NCI-H2171 (cell line): ENCODE measurements at regions not wholly inside any gene's neighbourhood (a gene's known extent, or its start where the extent isn't known, plus 50 kb on each side); places are given as distances from the start of the nearest gene placed in this dataset.
"Not testable (repeated sequence)": the region's sequence is repeated elsewhere in the genome, so short reads cannot be mapped to it uniquely, and the experiment has no call there.

ENCODE experiments used
- DNase-seq: peaks from one replicate; lab custom pipeline; 2025; lab: John Stamatoyannopoulos, UW

DNA sequence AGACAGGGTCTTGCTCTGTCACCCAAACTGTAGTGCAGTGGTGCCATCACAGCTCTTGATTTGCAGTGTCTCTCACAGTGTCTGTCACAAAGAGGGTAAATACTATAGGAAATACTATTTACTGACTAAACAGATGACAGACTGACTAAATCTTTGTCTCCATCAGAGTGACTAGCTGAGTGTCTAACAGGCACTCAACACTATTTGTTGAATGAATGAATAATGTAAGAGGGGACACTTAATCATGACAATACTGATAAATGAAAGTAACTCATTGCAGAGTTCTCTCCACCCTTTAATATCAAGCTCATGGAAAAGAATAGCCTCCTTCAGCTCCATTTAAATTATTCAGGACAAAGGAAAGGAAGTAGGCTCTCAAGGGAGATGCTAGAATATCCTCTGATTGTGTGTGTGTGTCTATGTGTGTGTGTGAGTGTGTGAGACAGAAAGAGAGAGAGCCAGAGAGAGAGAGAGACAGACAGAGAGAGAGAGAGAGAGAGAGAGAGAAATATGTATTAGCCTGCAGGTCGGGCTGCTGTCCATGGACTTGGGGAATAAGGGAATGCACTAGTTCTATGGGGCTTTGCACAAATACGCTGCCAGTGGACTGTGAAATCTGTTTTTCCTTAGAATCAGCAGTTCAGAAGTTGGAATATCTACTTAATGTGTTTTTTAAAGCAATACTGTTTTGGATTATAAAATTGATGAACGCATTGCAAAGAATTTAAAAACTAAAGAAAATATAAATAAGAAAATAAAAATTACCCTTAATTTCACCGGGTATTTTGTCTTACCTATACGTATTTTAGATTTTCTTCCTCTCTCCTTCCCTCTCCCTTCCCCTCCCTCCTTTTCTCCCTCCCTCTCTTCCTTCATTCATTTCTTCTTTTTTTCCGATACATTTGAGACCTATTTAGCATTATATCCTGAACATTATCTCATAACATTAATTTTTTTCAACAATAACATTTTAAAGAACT is 132.9 kb upstream of the LRIG1 start:
- DNase-seq, result no peak

DNA sequence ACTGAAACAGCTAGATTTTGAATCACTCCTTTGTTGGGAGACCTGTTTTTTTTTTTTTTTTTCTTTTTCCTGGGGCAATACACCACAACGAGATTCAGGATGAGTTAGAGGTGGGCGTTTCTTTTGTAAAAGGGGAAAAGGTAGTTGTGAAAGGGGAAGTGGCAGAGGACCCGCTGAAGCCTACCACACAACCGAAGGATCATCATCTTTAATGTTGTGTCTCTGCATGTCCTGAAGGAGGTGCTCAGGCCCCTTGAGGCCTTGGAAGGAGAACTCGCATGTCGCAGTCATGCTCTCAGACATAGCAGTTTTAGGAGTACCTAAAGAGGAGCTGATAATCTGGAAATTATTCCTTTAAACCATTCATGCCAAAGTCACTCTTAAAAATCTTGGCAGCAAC is 137.9 kb upstream of the LRIG1 start:
- DNase-seq, result no peak

- DNase-seq, result no peak
Measured at GRCh38 chr3:66639809-66640356, 139.1 kb upstream of the LRIG1 start.

GRCh38 chr3:66642019-66642418 is 141.2 kb upstream of the LRIG1 start:
- no peak for DNase-seq

GRCh38 chr3:66642484-66642883 is 141.7 kb upstream of the LRIG1 start:
- no peak for DNase-seq

GRCh38 chr3:66644549-66644948 is 143.7 kb upstream of the LRIG1 start:
- DNase-seq, result no peak

- DNase-seq, result no peak
Measured at GRCh38 chr3:66648975-66649374, 148.2 kb upstream of the LRIG1 start.

- not testable (repeated sequence) for DNase-seq
Measured at GRCh38 chr3:66651520-66651919, 150.7 kb upstream of the LRIG1 start.

DNA sequence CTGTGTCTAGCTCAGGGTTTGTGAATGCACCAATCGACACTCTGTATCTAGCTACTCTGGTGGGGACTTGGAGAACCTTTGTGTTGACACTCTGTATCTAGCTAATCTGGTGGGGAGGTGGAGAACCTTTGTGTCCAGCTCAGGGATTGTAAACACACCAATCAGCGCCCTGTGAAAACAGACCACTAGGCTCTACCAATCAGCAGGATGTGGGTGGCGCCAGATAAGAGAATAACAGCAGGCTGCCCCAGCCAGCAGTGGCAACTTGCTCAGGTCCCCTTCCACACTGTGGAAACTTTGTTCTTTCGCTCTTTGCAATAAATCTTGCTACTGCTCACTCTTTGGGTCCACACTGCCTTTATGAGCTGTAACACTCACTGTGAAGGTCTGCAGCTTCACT is 151.3 kb upstream of the LRIG1 start:
- not testable (repeated sequence) for DNase-seq

GRCh38 chr3:66655044-66655443 is 154.2 kb upstream of the LRIG1 start:
- DNase-seq, result no peak

DNA sequence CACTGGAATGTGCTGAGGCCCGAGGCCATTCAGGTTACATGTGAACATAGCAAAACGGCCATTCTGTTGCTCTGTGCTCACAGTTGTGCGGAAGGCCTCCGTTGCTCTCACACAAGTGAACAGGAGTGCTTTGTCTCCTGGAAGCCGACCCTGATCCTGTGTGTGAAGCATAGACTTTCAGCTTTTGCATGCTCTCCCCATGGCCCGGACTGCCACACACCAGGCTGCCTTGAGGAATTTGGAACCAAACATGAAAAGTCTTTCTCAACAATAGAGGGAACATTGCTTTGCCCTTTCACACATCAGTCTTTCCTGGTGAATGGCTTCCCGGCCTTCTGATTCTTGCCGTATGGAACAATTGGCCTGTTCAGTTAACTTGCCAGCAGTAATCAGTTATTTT is 154.8 kb upstream of the LRIG1 start:
- DNase-seq, result no peak

DNA sequence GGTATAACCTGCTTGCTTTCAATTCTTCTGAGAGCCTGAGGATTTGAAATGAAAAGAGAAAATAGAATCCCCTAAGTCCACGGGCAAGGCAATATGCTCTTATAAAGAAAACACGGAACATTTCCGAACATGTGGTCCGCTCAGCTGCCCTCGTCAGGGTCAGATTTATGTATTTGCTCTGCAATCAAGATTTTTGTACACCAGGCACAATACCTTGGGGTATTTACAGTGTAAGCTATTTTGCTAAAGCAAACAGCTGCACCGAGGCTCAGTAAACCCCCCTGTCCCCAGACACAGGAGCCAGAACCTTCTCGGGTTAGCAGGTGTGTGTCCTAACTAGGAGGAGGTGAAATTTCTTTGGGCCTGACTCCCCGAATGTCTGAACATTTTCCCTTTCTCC is 155.8 kb upstream of the LRIG1 start:
- no peak for DNase-seq

GRCh38 chr3:66659056-66659455 is 158.2 kb upstream of the LRIG1 start:
- DNase-seq, result no peak

DNA sequence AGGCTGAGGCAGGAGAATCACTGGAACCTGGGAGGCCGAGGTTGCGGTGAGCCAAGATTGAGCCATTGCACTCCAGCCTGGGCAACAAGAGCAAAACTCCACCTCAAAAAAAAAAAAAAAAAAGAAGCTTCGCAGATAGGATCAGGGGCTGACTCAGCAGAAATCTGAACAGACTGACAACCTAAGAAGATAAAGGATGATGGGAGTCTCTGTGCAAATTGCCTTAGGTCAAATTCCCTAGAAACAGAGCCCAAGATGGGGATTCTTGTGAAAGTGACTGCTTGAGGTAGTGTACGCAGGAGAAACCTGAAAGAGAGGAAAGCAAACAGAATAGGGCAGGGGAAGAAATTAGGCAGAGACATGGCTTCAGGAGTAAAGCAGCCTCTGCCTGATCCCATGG is 160.8 kb upstream of the LRIG1 start:
- no peak for DNase-seq

DNA sequence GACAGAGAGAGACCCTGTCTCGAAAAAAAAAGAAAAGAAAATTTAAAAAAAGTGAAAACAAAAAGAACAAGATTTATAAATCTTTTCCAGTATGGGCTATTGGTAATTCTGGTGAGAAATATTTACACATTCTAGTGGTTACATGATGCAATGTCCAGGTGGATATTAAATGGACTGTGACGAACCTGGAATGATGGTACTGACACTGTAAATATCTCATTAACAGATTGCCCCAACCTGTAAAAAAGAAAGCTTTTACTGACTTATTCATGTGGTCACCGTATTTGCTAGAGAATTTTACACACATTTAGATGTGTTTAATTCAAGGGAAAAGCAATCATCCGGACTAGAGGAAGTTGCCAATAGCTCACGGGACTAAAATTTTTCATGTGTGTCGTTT is 162.1 kb upstream of the LRIG1 start:
- DNase-seq, result no peak

DNA sequence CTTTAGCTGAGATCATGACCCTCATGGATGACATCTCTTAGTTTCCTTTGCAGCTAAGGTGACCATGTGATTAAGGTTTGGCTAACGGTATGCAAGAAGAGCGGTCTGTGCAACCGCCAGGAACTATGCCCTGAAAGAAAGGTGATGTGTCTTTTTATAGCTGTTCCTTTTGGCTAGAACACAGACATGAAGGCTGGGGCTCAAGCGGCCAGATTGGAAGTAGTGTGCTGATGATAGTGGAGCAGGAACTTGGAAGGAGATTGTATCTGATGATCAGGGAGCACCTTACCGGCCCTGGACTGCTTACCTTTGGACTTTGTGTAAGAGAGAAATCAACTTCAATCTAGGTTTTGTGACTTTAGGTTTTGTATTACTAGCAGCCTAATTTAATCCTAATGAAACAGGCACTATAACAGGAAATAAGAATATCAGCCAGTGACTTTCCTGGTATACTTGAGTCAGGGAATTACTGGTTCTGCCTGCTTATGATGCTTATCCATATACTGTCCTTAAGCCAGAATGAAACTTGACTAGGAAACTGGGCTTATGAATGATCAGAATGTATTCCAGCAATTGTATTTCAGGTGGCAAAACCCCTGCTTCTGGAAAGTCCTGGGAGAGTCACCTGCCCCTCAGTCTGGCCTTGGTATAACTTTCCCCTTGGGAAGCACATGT is 164.3 kb upstream of the LRIG1 start:
- DNase-seq, result no peak

DNA sequence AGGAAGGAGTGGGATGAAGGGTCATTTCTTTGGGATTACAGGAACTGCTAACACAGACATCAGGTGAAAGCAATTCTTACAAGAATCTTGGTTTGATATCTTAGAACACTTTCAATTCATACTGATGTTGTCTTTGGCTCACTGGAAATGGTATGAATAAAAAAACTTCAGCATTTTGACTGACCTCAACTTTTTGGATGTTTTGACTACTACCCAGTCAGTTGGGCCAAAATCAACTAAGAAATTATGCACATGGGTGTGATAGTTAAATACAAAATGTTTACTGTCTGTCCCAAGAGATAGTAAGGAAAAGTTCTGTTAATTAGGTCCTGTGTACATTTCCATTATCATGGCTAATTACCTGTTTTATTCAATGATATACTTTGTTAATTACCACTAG is 165.5 kb upstream of the LRIG1 start:
- DNase-seq, result no peak

DNA sequence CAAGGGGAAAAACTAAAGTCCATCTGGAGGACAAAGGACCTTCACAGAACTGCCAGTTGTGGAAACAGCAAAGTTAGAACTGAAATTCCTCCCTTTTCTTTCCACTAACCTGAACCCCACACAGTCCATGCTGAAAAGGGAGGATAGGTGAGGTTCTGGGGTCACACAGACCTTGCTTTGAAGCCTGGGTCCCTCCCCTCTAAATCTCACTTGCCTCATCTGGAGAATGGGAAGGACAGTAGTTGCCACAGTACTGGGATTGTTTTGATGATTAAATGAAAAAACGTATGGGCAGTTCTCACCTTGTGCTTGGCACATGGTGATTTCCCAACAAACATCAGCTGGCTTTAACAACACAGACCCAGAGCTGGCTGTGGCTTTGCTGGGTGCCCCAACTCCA is 166.4 kb upstream of the LRIG1 start:
- no peak for DNase-seq

- no peak for DNase-seq
Measured at GRCh38 chr3:66671291-66671690, 170.5 kb upstream of the LRIG1 start.

GRCh38 chr3:66672830-66673229 is 172.0 kb upstream of the LRIG1 start:
- DNase-seq, result no peak

GRCh38 chr3:66673293-66673692 is 172.5 kb upstream of the LRIG1 start:
- no peak for DNase-seq

DNA sequence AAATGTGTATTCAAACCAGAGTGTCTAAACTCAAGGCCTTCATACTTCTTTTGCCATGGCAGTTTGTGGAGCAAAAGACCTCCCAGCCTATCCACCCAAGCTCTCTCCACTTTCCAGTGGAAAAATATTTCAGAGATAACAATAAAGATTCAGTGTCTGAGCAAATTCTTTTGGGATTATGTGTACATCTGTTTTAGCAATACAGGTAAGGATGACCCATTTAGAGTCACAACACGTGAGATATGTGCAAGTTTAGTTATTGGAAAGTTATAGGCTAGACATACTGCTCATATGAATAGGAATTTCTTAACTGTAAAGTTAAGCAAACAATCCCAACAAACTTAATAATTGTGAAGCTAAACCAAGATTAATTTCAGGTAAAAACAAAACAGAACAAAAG is 174.5 kb upstream of the LRIG1 start:
- no peak for DNase-seq
